Stimulated activated CD4-positive, alpha-beta T cell treated with anti-CD3 and anti-CD28 coated beads, Interleukin-12 subunit alpha, Interleukin-12 subunit beta, amount 100 ng/mL, for 4 hours (primary cell): ENCODE measurements at regions not wholly inside any gene's neighbourhood (a gene's known extent, or its start where the extent isn't known, plus 50 kb on each side); places are given as distances from the start of the nearest gene placed in this dataset.
"Not testable (repeated sequence)": the region's sequence is repeated elsewhere in the genome, so short reads cannot be mapped to it uniquely, and the experiment has no call there.

Experiments used
- DNase-seq: peaks from one replicate; pipeline ENCODE4 v3.0.0-alpha.2; 2020

DNA sequence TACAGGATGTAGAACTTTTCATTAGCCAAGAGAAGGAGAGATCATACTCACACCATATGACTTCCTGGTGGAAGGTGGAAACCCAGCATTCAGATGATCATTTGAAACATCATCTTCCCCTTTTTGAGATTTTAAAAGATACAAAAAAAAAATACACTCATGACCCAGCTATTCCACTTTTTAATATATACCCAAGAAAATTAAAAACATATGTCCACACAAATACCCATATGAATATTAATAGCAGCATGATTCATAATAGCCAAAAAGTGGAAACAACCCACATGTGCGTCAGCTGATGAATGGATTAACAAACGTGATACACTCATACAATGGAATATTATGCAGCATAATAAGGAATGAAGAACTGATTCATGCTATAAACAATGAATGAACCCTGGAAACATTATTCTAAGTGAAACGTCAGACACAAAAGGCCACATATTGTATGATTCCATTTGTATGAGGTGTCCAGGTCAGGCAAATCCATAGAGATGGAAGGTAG is 130.0 kb upstream of the SGK1 start:
- DNase-seq, result no peak

DNA sequence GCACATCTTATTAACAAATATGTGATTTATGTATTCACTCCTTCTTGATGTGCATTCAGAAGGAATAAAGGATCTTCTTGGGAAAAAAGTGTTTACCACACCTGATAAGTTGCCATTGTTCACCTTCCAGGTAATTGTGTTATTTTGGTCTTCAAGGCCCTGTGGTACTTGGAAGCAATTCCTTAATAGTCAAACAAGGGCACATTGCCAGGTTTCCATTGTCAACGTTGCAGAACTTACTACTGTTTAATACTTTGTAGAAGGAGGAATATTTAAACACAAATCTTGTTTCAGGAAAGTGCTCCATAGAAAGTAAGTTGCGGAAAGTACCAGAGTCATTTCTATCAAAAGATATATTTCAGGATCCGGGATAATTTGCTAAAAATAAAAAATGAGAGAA is 129.5 kb upstream of the SGK1 start:
- no peak for DNase-seq

DNA sequence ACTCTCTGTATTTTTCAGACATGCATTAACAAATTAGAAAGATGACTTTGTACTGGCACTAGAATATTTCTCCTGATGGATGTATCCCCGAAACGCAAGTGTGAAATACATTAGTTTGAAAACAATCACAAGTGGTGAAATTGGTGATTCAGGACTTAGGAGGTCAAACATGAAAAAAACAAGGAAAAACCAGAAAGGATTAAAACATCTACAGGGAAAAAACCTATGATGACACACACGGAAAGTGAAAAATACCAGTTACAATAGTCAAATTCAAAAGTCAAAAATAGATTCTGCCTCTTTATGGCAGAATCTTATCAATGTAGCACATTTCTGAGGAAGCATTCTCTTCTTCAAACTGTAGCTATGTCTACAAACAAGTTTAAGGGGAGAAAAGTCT is 129.0 kb upstream of the SGK1 start:
- no peak for DNase-seq

DNA sequence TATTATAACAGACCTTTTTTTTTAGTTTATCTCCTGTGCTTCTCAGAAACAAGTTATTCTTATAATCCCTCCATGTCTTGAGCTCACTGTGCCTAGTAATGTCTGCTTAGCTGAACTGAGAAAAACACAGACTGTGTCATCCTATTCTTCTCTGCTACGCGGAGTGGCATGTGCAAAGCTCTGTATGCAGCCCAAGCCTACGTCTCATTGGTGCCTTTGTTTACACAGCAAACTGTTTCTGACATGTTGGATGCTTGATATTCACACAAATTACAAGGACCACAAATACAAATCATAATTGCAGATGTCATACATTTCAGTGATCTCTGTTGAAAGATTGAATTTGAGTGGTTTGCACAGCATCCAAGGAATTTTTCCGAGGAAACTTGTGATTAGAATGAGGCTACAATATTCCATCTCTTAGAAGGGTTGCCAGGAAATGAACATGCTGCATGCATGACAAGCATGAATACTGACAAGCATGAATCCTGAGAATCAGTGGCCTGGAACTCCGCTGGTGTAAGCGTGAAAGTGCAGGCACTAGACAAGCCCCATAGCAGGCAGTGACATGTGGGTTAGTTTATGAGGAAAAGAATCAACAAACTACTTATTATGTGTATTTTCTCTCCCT is 128.4 kb upstream of the SGK1 start:
- no peak for DNase-seq

DNA sequence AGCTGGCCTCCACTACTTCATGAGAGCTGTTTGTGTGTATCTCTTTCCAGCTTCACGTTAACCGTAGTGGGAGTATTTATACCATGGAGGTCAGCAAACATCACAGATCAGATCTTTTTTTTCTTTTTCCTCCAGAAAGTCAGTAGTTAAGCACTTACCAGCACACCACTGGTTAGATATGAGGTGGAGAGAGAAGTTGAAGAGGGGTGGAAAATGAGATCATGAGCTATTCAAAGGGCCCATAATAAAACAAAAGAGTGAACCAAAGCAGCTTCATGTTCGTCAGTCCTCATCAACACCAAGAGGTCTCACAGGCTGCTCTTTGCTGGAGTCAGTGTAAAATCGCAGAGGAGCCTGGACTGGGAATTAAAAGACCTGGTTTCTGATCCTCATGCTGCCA is 125.1 kb upstream of the SGK1 start:
- no peak for DNase-seq

DNA sequence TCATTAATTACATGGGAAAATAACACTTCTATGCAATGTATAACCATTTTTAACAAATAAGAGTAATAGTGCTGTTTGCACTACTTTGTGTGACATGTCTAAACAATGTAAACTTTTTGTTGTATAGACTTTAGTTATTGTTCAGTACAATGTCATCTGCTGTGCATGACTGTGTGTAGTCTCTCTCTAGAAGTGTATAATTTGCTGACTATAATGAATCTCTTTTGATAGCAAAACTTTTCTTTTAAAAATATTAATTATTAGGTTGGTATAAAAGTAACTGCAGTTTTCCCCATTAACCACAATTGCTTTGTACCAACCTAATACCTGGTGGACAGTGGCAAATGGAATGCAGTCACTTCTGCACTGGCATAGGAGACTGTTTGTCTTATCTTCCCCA is 124.2 kb upstream of the SGK1 start:
- DNase-seq, result no peak

DNA sequence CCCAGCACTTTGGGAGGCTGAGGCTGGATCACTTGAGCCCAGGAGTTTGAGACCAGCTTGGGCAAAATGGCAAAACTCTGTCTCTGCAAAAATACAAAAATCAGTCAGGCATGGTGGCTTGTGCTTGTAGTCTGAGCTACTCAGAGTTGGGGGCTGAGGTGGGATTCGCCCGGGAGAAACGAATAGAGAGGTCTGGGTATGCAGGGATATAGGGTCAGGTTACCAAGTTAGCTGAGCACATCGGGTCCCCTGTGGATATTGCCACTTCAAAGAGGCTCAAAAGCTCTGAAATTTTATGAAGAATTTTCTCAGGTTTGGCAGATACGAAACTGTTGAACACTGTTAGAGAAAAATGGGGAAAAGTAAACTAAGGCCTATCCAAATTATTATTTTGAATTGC is 120.9 kb upstream of the SGK1 start:
- no peak for DNase-seq

DNA sequence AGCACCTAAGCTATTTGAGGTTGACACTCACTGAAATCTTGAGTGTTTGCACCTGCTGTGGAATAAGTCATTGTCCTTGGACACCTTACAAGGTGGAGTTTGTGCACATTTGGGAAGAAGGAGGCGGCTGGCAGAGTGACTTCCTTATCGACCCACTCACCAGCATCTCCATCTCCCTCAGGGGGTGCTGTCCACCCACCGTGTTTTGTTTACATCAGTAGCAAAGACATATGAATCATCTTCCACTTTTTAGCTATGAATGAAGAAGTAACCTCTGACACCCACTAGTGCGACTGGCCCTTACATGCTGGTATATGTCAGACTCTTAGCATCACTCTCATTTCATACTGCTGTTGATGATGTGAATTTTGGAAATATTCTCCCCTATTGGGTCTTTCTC is 119.5 kb upstream of the SGK1 start:
- DNase-seq, result peak; percentile 3

DNA sequence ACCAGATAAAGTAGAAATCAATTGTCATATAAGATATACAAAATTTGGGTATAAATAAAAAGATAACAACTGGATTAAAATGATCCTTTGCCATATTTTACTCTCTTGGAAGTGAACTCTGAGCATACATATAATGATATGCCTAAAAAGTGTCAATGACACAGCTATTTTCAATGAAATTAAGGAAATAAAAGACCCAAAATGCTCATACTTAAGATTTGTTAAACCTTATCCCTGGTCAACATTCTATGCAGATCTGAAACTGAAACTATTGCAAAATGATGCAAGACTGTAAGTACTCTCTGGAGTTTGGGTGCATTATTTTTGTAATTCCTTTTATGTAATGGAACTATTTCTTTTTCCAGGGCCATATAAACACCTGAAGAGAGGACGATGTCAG is 119.0 kb upstream of the SGK1 start:
- DNase-seq, result no peak

DNA sequence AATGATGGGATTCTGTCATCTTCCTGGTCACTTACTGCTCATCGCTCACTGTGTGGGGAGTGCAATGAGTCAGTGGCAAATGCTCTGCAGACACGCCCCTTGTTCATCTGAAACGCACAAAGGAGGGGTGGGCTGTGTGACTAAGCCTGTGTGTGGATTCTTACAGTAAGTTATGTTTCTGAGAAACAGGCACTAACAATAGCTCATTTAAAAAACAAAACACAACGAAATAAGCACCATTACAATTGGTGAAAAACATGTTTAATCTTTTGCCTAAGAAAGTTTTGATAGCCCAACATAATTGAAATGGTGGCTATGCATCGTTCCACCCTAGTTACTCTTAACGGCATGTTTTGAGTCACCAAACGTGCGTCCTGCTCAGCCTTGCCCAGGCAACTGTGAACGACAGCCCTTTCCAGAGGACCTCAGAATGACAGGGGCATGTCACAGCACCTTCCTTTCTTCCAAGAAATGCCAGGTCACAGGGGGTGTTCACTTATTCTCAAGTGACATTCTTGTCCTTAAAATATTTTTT is 118.4 kb upstream of the SGK1 start:
- peak; percentile 55 for DNase-seq

DNA sequence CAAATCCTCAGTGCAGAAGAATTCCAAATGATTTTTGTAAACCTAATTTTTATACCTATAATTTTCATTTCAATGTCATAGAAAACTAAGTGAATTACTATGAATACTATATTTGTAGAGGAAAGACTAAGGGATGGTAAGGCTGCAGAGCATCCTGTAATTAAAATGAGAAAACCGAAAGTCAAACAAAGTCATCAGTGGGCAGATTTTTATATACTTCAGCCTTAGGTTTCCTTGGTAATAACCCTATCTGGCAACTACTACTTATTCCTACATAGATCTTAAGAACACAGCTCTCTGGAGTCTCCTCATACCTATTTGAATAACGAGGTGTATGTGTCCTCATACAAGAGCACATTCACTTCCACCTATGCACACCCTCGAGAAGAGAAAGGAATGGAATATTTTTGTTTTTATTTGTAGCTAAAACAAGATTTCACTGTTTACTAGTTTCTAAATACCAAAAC is 117.9 kb upstream of the SGK1 start:
- no peak for DNase-seq

DNA sequence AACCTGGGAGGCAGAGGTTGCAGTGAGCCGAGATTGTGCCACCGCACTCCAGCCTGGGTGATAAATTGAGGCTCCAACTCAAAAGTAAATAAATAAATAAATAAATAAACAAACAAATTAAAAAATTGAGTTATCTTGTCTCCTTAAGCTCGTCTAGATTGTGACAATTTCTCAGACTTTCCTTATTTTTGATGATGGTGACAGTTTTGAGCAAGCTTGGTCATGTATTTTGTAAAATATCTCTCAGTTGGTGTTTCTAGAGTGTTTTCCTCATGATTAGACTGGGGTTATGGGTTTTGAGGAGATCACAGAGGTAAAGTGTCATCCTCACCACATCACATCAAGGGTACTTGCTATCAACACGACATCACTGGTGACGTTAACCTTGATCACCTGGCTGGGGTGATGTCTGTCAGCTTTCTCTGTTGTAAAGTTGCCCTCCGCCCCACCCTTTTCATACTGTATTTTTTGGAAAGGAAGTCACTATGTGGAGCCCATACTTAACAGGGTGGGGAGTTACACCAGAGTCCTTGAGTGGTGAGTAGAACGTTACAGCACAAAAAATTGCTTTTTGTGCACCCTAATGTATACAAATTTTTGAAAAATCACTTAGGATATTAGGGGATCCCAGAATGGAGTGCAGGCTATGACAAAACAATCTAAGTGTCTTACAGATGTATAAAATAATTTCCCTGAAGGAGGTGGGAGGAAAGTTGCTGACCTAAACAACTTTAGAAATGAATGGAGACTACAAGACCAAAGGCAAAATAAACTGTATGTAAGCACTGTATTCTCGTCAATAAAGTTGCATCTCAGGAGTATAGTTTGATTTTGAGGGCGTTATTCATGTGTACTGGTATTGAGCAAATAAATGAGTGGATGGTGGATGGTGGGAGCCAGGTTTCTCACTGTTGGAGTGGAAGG is 116.4 kb upstream of the SGK1 start:
- DNase-seq, result no peak

DNA sequence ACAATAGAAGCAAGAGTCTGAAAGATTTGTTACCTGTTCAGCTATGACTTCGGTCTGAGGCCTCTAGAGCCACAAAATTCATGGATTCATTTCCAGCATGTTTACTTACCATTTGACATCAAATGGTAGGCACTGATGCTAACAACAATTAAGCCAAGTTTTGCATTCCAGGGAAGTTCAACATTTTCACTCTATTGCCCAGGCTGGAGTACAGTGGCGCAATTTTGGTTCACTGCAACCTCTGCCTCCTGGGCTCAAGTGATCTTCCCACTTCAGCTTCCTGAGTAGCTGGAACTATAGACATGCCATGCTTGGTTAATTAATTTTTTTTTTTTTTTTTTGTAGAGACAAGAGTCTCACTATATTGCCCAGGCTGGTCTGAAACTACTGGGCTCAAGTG is 114.1 kb upstream of the SGK1 start:
- DNase-seq, result no peak

DNA sequence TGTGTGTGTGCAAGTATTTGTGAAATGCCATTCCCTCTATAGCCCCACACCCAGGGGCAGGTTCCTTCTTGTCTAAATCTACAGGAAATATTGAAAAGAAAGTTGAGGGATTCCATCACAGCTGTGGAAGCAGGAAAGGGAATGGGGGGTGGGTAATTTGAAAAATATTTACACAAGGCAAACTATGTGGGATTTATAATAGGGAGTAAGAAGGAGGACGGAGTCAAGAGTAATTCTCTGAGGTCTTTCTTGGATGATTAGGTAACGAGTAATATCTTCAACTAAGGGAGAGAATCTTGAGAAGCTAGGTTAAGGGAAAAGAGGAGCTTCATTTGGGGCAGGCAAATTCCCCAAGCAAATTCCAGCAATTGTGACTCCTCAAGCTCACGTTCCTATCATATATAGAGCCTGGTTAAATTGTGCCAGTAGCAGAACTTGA is 113.5 kb upstream of the SGK1 start:
- no peak for DNase-seq

DNA sequence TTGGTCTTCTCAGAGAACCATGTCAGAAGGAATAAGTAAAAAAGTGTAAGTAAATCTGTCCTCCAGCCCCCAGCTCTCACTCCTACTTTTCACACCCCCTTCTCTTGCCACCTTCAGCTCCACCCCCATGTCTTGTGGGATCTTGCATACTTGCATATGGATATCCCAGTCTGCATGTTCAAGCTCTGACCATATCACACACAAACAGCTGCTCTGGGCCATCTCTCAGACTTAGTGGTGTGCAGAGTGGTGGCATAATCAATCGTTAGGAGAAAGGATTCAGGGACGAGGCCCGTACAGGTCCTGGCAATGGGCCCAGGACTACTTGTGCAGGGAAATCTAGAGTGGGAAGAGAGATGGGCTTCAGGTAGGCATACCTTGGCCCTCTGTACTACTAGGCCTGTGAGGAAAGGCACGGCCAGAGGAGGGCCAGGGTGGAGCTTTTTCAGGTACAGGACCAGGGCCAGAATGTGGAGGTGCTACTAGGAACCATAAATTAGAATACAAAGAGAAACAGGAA is 112.0 kb upstream of the SGK1 start:
- no peak for DNase-seq

DNA sequence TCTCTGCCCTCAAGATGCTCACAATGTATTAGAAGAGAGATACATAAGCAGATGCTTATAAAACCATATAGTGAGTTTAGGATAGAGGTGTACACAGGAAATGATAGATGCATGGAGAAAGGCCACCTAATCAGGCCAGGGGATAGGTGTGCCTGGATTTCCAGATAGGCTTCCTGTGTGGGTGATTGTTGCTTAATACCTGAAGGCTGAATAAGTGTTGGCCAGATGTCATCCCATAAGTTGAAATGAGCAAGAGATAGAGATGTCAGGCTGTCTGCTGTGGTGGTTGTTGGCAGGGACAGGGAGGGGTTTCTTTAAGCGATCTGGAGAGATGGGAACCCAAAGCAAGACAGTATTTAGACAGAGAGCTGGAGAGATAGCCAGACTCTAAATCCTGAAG is 109.8 kb upstream of the SGK1 start:
- DNase-seq, result no peak

DNA sequence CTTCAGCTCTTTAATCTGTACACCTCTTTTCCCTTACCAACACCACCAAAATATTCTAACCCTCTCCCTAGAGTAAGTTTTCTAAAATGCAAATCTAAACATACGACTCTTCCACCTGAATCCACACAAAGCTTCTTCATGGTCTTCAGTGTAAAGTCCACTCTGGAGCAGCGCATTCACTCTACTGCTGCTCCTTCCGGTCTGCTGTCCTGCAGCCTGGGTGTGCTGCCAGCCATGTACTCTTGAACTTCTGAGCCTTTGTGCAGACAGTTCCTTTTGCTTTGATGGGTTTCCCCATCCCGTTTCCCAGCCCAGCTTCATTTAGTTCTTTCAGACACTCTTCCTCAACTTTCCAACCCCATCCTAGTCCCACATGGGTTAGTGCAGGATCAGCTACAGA is 108.7 kb upstream of the SGK1 start:
- DNase-seq, result no peak

DNA sequence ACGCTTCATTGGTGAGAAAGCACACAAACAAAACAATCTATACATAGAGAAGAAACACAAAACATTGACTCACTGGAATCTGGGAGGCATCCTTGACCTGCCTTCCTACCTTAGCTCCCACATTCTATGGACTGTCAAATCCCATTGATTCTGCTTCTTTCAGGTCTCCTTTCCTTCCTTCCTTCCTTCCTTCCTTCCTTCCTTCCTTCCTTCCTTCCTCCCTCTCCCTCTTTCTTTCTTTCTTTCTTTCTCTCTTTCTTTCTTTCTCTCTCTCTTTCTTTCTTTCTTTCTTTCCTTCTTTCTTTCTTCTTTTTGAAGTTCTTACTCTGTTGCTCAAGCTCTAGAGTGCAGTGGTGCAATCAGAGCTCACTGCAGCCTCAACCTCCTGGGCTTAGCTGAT is 108.0 kb upstream of the SGK1 start:
- DNase-seq, result not testable (repeated sequence)

DNA sequence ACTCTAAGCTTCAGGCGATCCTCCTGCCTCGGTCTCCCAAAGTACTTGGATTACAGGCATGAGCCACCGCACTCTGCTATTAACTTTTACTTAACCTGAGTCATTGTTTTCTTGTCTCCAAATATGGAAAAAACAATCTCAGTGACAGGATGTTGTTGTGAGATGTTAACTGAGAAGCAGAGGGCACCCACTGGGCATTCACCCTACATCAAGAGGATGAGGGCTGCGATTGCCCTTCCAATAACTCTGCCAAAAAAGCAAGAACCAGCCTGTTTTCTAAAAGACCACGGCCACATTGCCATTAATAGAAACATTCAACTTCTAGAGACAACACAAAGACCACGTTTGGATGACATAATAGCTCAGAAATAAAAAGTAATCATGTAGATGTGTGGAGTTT is 107.6 kb upstream of the SGK1 start:
- DNase-seq, result no peak

DNA sequence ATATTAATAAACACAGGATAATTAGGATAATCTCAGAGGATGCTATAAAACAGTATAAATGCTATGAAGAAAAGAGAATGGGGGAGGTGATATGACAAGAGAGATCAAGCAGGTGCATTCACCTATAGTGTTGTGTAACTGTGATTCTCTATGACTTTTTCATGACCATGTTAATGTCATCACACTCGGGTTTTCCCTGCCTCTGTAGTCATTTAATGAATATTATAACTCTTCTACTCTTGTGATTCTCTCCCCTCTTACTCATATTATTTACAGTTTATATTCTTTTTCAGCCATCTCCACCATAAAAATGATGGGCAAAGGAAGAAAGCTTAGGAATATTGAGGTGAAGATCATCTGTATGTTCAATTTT is 106.9 kb upstream of the SGK1 start:
- no peak for DNase-seq

DNA sequence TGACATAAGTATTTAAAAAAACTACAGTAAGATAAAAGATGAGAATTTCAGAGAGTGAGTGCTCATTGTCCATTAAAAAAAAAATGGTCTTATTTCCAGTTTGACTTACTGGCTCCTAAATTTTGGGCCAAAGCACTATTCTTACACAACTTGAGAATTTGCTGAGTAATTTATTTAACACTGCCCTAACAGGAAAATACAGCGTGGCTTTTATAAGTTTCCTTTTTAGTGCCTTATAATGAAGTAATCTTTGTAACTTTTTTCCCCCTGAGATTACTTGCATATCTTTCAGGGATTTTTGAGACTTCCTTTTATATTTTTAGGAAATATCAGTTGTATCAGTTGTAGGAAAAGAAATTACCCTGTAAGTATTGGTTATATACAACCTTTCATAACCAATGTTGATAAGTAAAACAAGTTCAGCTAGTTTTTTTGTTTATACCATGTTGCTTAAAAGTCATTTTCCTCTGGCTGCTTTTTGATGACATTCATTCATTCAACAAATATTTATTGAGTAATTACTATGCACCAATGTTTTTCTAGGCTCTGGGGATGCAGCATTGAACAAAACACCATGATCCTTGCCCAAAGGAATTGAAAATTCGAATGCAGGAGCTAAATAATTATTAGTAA is 106.4 kb upstream of the SGK1 start:
- DNase-seq, result no peak

DNA sequence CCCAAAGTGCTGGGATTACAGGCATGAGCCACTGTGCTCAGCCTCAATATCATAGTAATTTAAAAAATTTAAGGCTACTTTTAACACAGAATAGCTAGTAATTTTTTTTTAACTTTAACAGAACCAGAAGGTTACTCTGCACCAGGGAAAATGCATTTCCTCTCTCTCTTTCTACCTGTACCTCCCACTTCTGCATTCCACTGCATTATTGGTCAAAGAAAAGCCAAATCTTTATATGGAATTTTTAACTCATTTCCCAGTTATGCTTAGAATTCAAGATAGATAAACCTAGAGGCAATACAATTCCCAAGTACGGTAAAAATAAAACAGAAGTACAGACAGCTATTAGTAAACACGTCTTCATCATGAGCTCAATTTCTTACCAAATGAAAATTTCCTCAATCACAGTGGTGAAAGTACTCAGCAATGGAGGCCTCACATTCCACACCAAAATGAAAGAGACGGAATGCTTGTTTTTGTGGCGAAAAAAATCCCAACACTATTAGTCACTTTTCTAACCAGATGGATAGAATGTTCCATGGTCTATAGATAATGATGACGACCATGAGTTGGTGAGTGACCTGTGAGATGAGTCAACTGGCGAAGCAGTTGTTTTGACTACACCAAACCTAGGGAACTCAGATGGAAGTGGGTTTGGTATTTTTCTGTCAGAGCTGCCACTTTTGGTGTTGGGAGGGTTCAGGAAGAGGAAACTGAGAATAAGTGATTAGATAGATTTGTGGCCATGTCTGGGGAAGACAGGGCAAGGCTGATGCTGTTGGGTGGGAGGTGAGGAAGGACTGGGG is 104.7 kb upstream of the SGK1 start:
- DNase-seq, result no peak
